Smooth muscle cell (in vitro differentiated cells): ENCODE measurements at regions not wholly inside any gene's neighbourhood (a gene's known extent, or its start where the extent isn't known, plus 50 kb on each side); places are given as distances from the start of the nearest gene placed in this dataset.

Source experiments
- DNase-seq: peaks from one replicate; lab custom pipeline; 2025; ENCODE audit not compliant: unreplicated experiment; lab: John Stamatoyannopoulos, UW
- H2AFZ ChIP-seq: fragments of 200-600 bp; sonication (generic); 2 replicates; pipeline ENCODE4 v1.6.0; 2016; ENCODE audit warnings: antibody characterized with exemption, low read depth, mild to moderate bottlenecking
- H3F3A ChIP-seq: fragments of 200-600 bp; sonication (generic); 2 replicates; pipeline ENCODE4 v1.6.0; 2017; ENCODE audit warnings: antibody characterized with exemption, low read depth
- H3K27ac ChIP-seq: fragments of 200-600 bp; sonication (generic); 2 replicates; pipeline ENCODE4 v1.5.1; 2016; ENCODE audit warnings: low read depth, mild to moderate bottlenecking
- H3K27me3 ChIP-seq: fragments of 200-600 bp; sonication (generic); 2 replicates; pipeline ENCODE4 v1.6.1; 2016; ENCODE audit warnings: low read depth, mild to moderate bottlenecking
- H3K36me3 ChIP-seq: fragments of 200-600 bp; sonication (generic); 2 replicates; pipeline ENCODE4 v1.5.1; 2016; ENCODE audit warnings: low read depth
- H3K4me1 ChIP-seq: fragments of 200-600 bp; sonication (generic); 2 replicates; pipeline ENCODE4 v1.5.1; 2016; ENCODE audit warnings: low read depth
- H3K4me2 ChIP-seq: fragments of 200-600 bp; sonication (generic); 2 replicates; pipeline ENCODE4 v1.6.0; 2016; ENCODE audit warnings: mild to moderate bottlenecking
- H3K4me3 ChIP-seq: fragments of 200-600 bp; sonication (generic); 2 replicates; pipeline ENCODE4 v1.5.1; 2016; ENCODE audit warnings: mild to moderate bottlenecking
- H3K79me2 ChIP-seq: fragments of 200-600 bp; sonication (generic); 2 replicates; pipeline ENCODE4 v1.6.0; 2016; ENCODE audit warnings: low read depth, mild to moderate bottlenecking
- H3K9ac ChIP-seq: fragments of 200-600 bp; sonication (generic); 2 replicates; pipeline ENCODE4 v1.6.0; 2016; ENCODE audit warnings: low read depth
- H3K9me3 ChIP-seq: fragments of 200-600 bp; sonication (generic); replicated peaks from 2 replicates; pipeline ENCODE4 v1.5.1; 2016; ENCODE audit warnings: low read depth
- H4K20me1 ChIP-seq: fragments of 200-600 bp; sonication (generic); 2 replicates; pipeline ENCODE4 v1.6.0; 2016; ENCODE audit warnings: low read depth
- CTCF ChIP-seq: fragments of 200-600 bp; sonication (generic); IDR thresholded peaks from 2 replicates; pipeline ENCODE4 v1.5.1; 2017; ENCODE audit warnings: borderline replicate concordance, mild to moderate bottlenecking, antibody characterized with exemption; ENCODE audit not compliant: insufficient read depth, poor library complexity, severe bottlenecking
- WGBS: methylation state at CpG from one replicate; pipeline ENCODE4 v1.1.7; 2016; ENCODE audit warnings: low lambda C conversion rate; 5-methylcytosine and 5-hydroxymethylcytosine counted together

- DNase-seq: no peak
- H3K79me2 ChIP-seq: no peaks in the 10 kb centered on the region
- TF ChIP-seq CTCF: no peak
- WGBS: 96% methylated on average over 12 of the region's 12 CpGs
- no peaks in the 10 kb centered on the region for H3K9me3 ChIP-seq
- H3K27me3 ChIP-seq: peaks cover 3% of the 10 kb centered on the region
- no peak overlapping the region for H2AFZ ChIP-seq
- H3K27ac ChIP-seq: no peak overlapping the region
- H4K20me1 ChIP-seq: no peaks in the 10 kb centered on the region
- no peaks in the 10 kb centered on the region for H3F3A ChIP-seq
- H3K4me3 ChIP-seq: no peak overlapping the region
- no peak overlapping the region for H3K4me2 ChIP-seq
- no peak overlapping the region for H3K9ac ChIP-seq
- H3K4me1 ChIP-seq: no peaks in the 10 kb centered on the region
- H3K36me3 ChIP-seq: no peaks in the 10 kb centered on the region
Measured at GRCh38 chr16:85990861-85991301, 91.9 kb downstream of the IRF8 start.

GRCh38 chr16:85991425-85991824 lies 92.5 kb downstream of the IRF8 start:
- Histone ChIP-seq H3K9ac (no peak overlapping the region), H3F3A (no peaks in the 10 kb centered on the region), H3K27ac (no peak overlapping the region), H3K79me2 (no peaks in the 10 kb centered on the region), H3K27me3 (peaks cover 3% of the 10 kb centered on the region), H3K4me1 (no peaks in the 10 kb centered on the region), H2AFZ (no peak overlapping the region), H3K4me3 (no peak overlapping the region), H3K9me3 (no peaks in the 10 kb centered on the region), H3K4me2 (no peak overlapping the region), H4K20me1 (no peaks in the 10 kb centered on the region), H3K36me3 (no peaks in the 10 kb centered on the region)
- WGBS: 86% methylated on average over 7 of the region's 7 CpGs
- no peak for DNase-seq
- TF ChIP-seq CTCF: no peak

- no peaks in the 10 kb centered on the region for H4K20me1 ChIP-seq
- H3K4me1 ChIP-seq: no peaks in the 10 kb centered on the region
- H3K79me2 ChIP-seq: no peaks in the 10 kb centered on the region
- no peak for TF ChIP-seq CTCF
- H2AFZ ChIP-seq: no peak overlapping the region
- no peak overlapping the region for H3K4me2 ChIP-seq
- peaks cover 3% of the 10 kb centered on the region for H3K27me3 ChIP-seq
- no peak for DNase-seq
- H3K36me3 ChIP-seq: no peaks in the 10 kb centered on the region
- no peaks in the 10 kb centered on the region for H3F3A ChIP-seq
- WGBS: 91% methylated on average over 5 of the region's 5 CpGs
- no peak overlapping the region for H3K9ac ChIP-seq
- H3K4me3 ChIP-seq: no peak overlapping the region
- H3K9me3 ChIP-seq: no peaks in the 10 kb centered on the region
- no peak overlapping the region for H3K27ac ChIP-seq
Measured at GRCh38 chr16:85991856-85992255, 92.9 kb downstream of the IRF8 start.

GRCh38 chr16:85992359-85992758 lies 93.4 kb downstream of the IRF8 start:
- H2AFZ ChIP-seq: no peak overlapping the region
- H3K4me2 ChIP-seq: no peak overlapping the region
- TF ChIP-seq CTCF: no peak
- no peaks in the 10 kb centered on the region for H3K79me2 ChIP-seq
- H3K9me3 ChIP-seq: no peaks in the 10 kb centered on the region
- H3F3A ChIP-seq: no peaks in the 10 kb centered on the region
- H3K36me3 ChIP-seq: no peaks in the 10 kb centered on the region
- H3K4me1 ChIP-seq: no peaks in the 10 kb centered on the region
- no peaks in the 10 kb centered on the region for H4K20me1 ChIP-seq
- H3K9ac ChIP-seq: no peak overlapping the region
- H3K27ac ChIP-seq: no peak overlapping the region
- peaks cover 3% of the 10 kb centered on the region for H3K27me3 ChIP-seq
- 77% methylated on average over 10 of the region's 10 CpGs for WGBS
- no peak for DNase-seq
- H3K4me3 ChIP-seq: no peak overlapping the region
